Keratinocyte (primary cell): ENCODE measurements at regions not wholly inside any gene's neighbourhood (a gene's known extent, or its start where the extent isn't known, plus 50 kb on each side); places are given as distances from the start of the nearest gene placed in this dataset.

Source experiments
- EZH2 ChIP-seq: IDR thresholded peaks from one replicate; pipeline ENCODE4 v1.6.1; 2012; ENCODE audit warnings: inconsistent platforms, mild to moderate bottlenecking, low read length, moderate library complexity
- TF ChIP-seq, protein P1 (sequence below), 3 experiments: IDR thresholded peaks in 1 of 3; conservative IDR thresholded peaks in 1 of 3; optimal IDR thresholded peaks in 1 of 3; 2 replicates in 2 of 3; 3 replicates in 1 of 3; pipeline versions ENCODE3 to v1.5.1; 2011; ENCODE audit warnings: low read length in 3 of 3, mild to moderate bottlenecking in 3 of 3, moderate library complexity in 2 of 3, control low read depth in 1 of 3, inconsistent platforms in 1 of 3; ENCODE audit not compliant: insufficient read depth in 2 of 3; ENCODE audit errors: extremely low read depth in 1 of 3

DNA sequence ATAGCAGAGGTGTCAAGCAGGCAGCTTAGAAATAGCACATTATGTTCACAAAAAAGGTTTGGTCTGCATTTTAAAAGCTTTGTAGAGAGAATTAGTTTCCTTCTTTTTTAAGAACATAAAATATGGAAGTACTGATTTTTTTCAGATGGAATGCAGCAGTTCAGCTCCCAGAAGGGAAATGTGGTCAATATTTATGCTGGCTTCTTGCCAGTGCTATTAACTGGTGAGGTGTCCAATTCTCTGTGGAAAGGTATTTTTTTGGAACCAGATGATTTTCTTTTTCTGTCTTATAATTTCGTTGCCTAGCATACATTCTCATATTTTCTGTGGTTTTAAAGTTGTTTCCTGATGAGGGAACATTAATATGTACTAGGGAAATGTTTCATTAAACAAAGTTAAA is 211.4 kb upstream of the ZNF385D start:
- TF ChIP-seq, protein P1, sequence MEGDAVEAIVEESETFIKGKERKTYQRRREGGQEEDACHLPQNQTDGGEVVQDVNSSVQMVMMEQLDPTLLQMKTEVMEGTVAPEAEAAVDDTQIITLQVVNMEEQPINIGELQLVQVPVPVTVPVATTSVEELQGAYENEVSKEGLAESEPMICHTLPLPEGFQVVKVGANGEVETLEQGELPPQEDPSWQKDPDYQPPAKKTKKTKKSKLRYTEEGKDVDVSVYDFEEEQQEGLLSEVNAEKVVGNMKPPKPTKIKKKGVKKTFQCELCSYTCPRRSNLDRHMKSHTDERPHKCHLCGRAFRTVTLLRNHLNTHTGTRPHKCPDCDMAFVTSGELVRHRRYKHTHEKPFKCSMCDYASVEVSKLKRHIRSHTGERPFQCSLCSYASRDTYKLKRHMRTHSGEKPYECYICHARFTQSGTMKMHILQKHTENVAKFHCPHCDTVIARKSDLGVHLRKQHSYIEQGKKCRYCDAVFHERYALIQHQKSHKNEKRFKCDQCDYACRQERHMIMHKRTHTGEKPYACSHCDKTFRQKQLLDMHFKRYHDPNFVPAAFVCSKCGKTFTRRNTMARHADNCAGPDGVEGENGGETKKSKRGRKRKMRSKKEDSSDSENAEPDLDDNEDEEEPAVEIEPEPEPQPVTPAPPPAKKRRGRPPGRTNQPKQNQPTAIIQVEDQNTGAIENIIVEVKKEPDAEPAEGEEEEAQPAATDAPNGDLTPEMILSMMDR (optimal IDR thresholded peaks at IDR 0.05 in 1 of 3, IDR thresholded peaks at IDR 0.05 in 1 of 3, conservative IDR thresholded peaks at IDR 0.05 in 1 of 3; ENCODE audit: extremely low read depth in 1 of 3, insufficient read depth in 2 of 3, low read length in 3 of 3) = no peak
- no peak for TF ChIP-seq EZH2
